BLaER1 (cell line): ENCODE measurements at regions not wholly inside any gene's neighbourhood (a gene's known extent, or its start where the extent isn't known, plus 50 kb on each side); places are given as distances from the start of the nearest gene placed in this dataset.

ENCODE experiments used
- H3K27ac ChIP-seq: shearing (Covaris generic); formaldehyde crosslinking; 2 replicates; pipeline ENCODE4 v1.8.1; 2022
- H3K27me3 ChIP-seq: shearing (Covaris generic); formaldehyde crosslinking; 2 replicates; pipeline ENCODE4 v1.8.1; 2022
- H3K36me3 ChIP-seq: shearing (Covaris generic); formaldehyde crosslinking; 2 replicates; pipeline ENCODE4 v1.8.1; 2022
- H3K4me1 ChIP-seq: shearing (Covaris generic); formaldehyde crosslinking; 2 replicates; pipeline ENCODE4 v1.8.1; 2022
- H3K4me2 ChIP-seq: shearing (Covaris generic); formaldehyde crosslinking; 2 replicates; pipeline ENCODE4 v1.8.1; 2022
- H3K4me3 ChIP-seq: shearing (Covaris generic); formaldehyde crosslinking; 2 replicates; pipeline ENCODE4 v1.8.1; 2022
- H3K9ac ChIP-seq: shearing (Covaris generic); formaldehyde crosslinking; 2 replicates; pipeline ENCODE4 v1.8.1; 2022
- H3K9me3 ChIP-seq: shearing (Covaris generic); formaldehyde crosslinking; 2 replicates; pipeline ENCODE4 v1.8.1; 2022
- H4K20me1 ChIP-seq: shearing (Covaris generic); formaldehyde crosslinking; 2 replicates; pipeline ENCODE4 v1.8.1; 2022
- Cebpa-rat ChIP-seq: shearing (Covaris generic); IDR thresholded peaks from 2 replicates; pipeline ENCODE4 v1.8.1; 2022

DNA sequence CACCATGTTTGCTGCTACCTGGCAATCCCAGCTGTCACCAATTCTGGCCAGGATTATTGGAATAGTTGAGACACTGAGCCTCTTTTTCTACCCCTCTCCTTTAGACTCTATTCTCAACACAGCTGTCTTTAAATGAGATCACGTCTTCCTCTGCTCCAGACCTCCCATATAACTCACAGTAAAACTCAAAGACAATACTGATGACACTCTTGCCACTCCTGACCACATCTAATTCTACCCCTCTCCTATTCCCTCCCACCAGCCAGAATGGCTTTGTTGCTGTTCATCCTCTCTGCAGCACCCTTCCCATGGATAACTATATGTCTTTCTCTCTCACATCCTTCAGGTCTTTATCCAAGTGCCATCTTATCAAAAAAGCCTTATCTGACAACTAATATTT is 188.6 kb upstream of the IL15 start:
- Histone ChIP-seq H3K4me3 (no peak overlapping the region), H3K4me1 (no peaks in the 10 kb centered on the region), H3K27ac (no peak overlapping the region), H3K27me3 (no peaks in the 10 kb centered on the region), H3K36me3 (no peaks in the 10 kb centered on the region), H3K9me3 (no peaks in the 10 kb centered on the region), H4K20me1 (no peaks in the 10 kb centered on the region), H3K9ac (no peak overlapping the region), H3K4me2 (no peak overlapping the region)
- TF ChIP-seq Cebpa-rat = no peak

DNA sequence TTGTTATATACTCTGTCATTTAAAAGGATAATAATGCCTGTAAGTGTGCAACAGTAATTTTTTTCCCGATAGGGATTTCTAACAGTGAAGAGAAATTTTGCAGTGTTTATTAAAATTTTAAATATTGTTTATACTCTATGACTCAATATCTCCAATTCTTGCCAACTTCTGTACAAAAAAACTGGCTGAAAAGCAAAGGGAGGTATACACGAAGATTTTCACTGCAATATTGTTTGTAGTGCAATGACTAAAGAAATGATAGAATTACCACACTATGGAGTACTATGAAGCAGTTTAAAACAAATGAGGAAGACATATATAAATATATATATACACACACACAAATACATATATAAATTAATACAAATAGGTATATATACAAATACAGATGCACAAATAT is 187.9 kb upstream of the IL15 start:
- H3K4me2 ChIP-seq = no peak overlapping the region
- no peaks in the 10 kb centered on the region for H3K27me3 ChIP-seq
- no peak overlapping the region for H3K9ac ChIP-seq
- H3K4me3 ChIP-seq = no peak overlapping the region
- no peaks in the 10 kb centered on the region for H3K4me1 ChIP-seq
- no peaks in the 10 kb centered on the region for H3K36me3 ChIP-seq
- H4K20me1 ChIP-seq = no peaks in the 10 kb centered on the region
- H3K9me3 ChIP-seq = no peaks in the 10 kb centered on the region
- no peak for TF ChIP-seq Cebpa-rat
- H3K27ac ChIP-seq = no peak overlapping the region

GRCh38 chr4:141449927-141450326 is 186.5 kb upstream of the IL15 start:
- no peaks in the 10 kb centered on the region for H3K4me1 ChIP-seq
- no peaks in the 10 kb centered on the region for H3K27me3 ChIP-seq
- H3K4me3 ChIP-seq = no peak overlapping the region
- H3K9me3 ChIP-seq = no peaks in the 10 kb centered on the region
- no peak overlapping the region for H3K27ac ChIP-seq
- no peak overlapping the region for H3K9ac ChIP-seq
- H4K20me1 ChIP-seq = no peaks in the 10 kb centered on the region
- H3K36me3 ChIP-seq = no peaks in the 10 kb centered on the region
- TF ChIP-seq Cebpa-rat = no peak
- H3K4me2 ChIP-seq = no peak overlapping the region

DNA sequence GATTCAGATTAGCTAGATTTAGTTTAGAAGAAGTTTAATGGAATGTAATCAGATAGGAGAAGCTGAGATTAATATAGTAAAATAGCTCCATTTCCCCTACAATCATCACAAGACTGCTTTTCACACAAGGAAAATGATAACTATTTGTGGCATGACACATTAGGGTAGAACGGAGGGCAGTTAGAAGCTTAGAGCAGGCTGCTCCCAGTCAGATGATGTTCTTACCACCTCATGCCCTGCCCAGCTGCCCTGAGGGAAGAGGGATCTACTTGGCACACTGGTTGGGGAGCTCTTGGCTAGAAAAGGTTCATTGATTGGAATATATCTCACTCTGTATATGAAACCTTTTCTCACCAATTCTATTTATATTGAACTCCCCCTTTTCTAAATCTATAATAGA is 180.7 kb upstream of the IL15 start:
- Histone ChIP-seq H3K27ac (no peak overlapping the region), H3K9me3 (no peaks in the 10 kb centered on the region), H3K4me3 (no peak overlapping the region), H3K4me1 (no peaks in the 10 kb centered on the region), H4K20me1 (no peaks in the 10 kb centered on the region), H3K36me3 (no peaks in the 10 kb centered on the region), H3K9ac (no peak overlapping the region), H3K27me3 (no peaks in the 10 kb centered on the region), H3K4me2 (no peak overlapping the region)
- no peak for TF ChIP-seq Cebpa-rat

GRCh38 chr4:141457653-141458052 is 178.7 kb upstream of the IL15 start:
- H3K4me3 ChIP-seq = no peak overlapping the region
- H3K4me2 ChIP-seq = no peak overlapping the region
- H4K20me1 ChIP-seq = no peaks in the 10 kb centered on the region
- H3K9me3 ChIP-seq = no peaks in the 10 kb centered on the region
- no peak overlapping the region for H3K27ac ChIP-seq
- H3K4me1 ChIP-seq = no peaks in the 10 kb centered on the region
- no peaks in the 10 kb centered on the region for H3K27me3 ChIP-seq
- H3K9ac ChIP-seq = no peak overlapping the region
- H3K36me3 ChIP-seq = no peaks in the 10 kb centered on the region
- no peak for TF ChIP-seq Cebpa-rat

DNA sequence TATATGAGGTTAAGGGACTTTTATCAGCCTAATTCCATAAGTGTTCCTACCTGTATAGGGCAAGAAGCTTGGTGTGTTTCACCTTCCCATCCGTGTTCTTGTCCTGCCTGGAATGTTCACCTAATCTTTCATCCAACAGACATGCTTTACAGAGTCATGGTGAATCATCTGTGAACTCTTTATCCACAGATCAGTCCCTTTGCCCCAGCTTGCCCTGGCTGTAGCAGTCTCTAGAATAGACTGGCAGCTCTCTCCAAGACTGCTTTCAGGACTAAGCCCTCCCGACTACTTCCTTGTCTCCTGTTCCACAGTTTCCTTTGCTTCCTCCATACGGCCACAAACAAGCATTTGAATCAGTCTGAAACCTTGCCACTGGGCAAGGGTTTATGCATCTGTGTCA is 177.9 kb upstream of the IL15 start:
- H3K27me3 ChIP-seq = no peaks in the 10 kb centered on the region
- no peaks in the 10 kb centered on the region for H3K36me3 ChIP-seq
- H3K9ac ChIP-seq = no peak overlapping the region
- no peak overlapping the region for H3K4me3 ChIP-seq
- no peak overlapping the region for H3K4me2 ChIP-seq
- H3K4me1 ChIP-seq = no peaks in the 10 kb centered on the region
- no peak for TF ChIP-seq Cebpa-rat
- H4K20me1 ChIP-seq = no peaks in the 10 kb centered on the region
- no peaks in the 10 kb centered on the region for H3K9me3 ChIP-seq
- H3K27ac ChIP-seq = no peak overlapping the region

DNA sequence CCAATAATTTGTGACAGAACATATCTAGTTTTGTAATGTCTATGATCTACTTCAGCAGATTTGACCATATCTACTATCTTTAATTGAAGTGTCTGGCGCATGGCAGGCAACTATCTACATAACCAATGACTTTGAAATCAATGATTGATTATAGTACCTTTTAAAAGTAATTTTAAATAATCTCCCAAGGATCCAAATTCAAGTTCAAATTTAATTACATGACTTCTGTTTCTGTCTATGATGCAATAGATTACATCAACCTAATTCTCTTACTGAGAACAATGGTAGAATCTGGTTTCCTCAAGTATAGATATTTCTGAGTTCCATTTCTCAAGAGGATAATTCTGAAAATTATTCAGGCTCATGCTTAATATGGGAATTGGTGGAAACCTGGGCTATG is 177.4 kb upstream of the IL15 start:
- no peaks in the 10 kb centered on the region for H3K4me1 ChIP-seq
- H4K20me1 ChIP-seq = no peaks in the 10 kb centered on the region
- no peaks in the 10 kb centered on the region for H3K9me3 ChIP-seq
- no peak for TF ChIP-seq Cebpa-rat
- no peaks in the 10 kb centered on the region for H3K36me3 ChIP-seq
- H3K27ac ChIP-seq = no peak overlapping the region
- H3K27me3 ChIP-seq = no peaks in the 10 kb centered on the region
- H3K4me3 ChIP-seq = no peak overlapping the region
- no peak overlapping the region for H3K9ac ChIP-seq
- H3K4me2 ChIP-seq = no peak overlapping the region

GRCh38 chr4:141462361-141462760 is 174.0 kb upstream of the IL15 start:
- H3K9me3 ChIP-seq = no peaks in the 10 kb centered on the region
- no peaks in the 10 kb centered on the region for H3K4me1 ChIP-seq
- H3K27ac ChIP-seq = no peak overlapping the region
- H3K27me3 ChIP-seq = no peaks in the 10 kb centered on the region
- no peak overlapping the region for H3K9ac ChIP-seq
- H3K4me3 ChIP-seq = no peak overlapping the region
- no peak for TF ChIP-seq Cebpa-rat
- H4K20me1 ChIP-seq = no peaks in the 10 kb centered on the region
- H3K36me3 ChIP-seq = no peaks in the 10 kb centered on the region
- H3K4me2 ChIP-seq = no peak overlapping the region

DNA sequence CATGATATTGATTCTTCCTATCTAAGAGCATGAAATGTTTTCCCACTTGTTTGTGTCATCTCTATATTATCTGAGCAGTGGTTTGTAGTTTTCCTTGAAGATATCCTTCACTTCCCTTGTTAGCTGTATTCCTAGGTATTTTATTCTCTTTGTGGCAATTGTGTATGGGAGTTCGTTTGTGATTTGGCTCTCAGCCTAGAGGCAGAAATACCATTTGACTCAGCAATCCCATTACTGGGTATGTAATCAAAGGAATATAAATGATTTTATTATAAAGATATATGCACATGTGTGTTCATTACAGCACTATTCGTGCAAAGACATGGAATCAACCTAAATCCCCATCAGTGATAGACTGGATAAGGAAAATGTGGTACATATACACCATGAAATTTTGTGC is 172.7 kb upstream of the IL15 start:
- no peaks in the 10 kb centered on the region for H3K4me1 ChIP-seq
- no peaks in the 10 kb centered on the region for H3K9me3 ChIP-seq
- no peaks in the 10 kb centered on the region for H3K36me3 ChIP-seq
- H4K20me1 ChIP-seq = no peaks in the 10 kb centered on the region
- no peak overlapping the region for H3K27ac ChIP-seq
- H3K9ac ChIP-seq = no peak overlapping the region
- no peak overlapping the region for H3K4me3 ChIP-seq
- no peaks in the 10 kb centered on the region for H3K27me3 ChIP-seq
- no peak for TF ChIP-seq Cebpa-rat
- H3K4me2 ChIP-seq = no peak overlapping the region

GRCh38 chr4:141464366-141464765 is 172.0 kb upstream of the IL15 start:
- H3K9me3 ChIP-seq = no peaks in the 10 kb centered on the region
- no peaks in the 10 kb centered on the region for H3K4me1 ChIP-seq
- no peak overlapping the region for H3K4me3 ChIP-seq
- H3K4me2 ChIP-seq = no peak overlapping the region
- H3K27me3 ChIP-seq = no peaks in the 10 kb centered on the region
- H4K20me1 ChIP-seq = no peaks in the 10 kb centered on the region
- H3K27ac ChIP-seq = no peak overlapping the region
- H3K36me3 ChIP-seq = no peaks in the 10 kb centered on the region
- no peak for TF ChIP-seq Cebpa-rat
- no peak overlapping the region for H3K9ac ChIP-seq

- no peaks in the 10 kb centered on the region for H3K4me1 ChIP-seq
- H3K9me3 ChIP-seq = no peaks in the 10 kb centered on the region
- H3K4me2 ChIP-seq = no peak overlapping the region
- no peaks in the 10 kb centered on the region for H3K27me3 ChIP-seq
- H3K4me3 ChIP-seq = no peak overlapping the region
- no peak overlapping the region for H3K27ac ChIP-seq
- no peak for TF ChIP-seq Cebpa-rat
- H4K20me1 ChIP-seq = no peaks in the 10 kb centered on the region
- no peak overlapping the region for H3K9ac ChIP-seq
- no peaks in the 10 kb centered on the region for H3K36me3 ChIP-seq
Observed at GRCh38 chr4:141465171-141465570, 171.2 kb upstream of the IL15 start.
